Fibroblast of villous mesenchyme (primary cell): ENCODE measurements at regions not wholly inside any gene's neighbourhood (a gene's known extent, or its start where the extent isn't known, plus 50 kb on each side); places are given as distances from the start of the nearest gene placed in this dataset.

Experiments
- DNase-seq: peaks from one replicate; pipeline ENCODE4 v3.0.0-alpha.2; 2010; ENCODE audit warnings: low read depth
- H3K4me3 ChIP-seq: 2 replicates; pipeline ENCODE4 v1.5.1; 2011; ENCODE audit warnings: low read depth, mild to moderate bottlenecking, low read length
- TF ChIP-seq, protein P1 (sequence below): IDR thresholded peaks from 2 replicates; pipeline ENCODE4 v1.5.1; 2012; ENCODE audit warnings: low read depth, mild to moderate bottlenecking, low read length; ENCODE audit not compliant: insufficient read depth

DNA sequence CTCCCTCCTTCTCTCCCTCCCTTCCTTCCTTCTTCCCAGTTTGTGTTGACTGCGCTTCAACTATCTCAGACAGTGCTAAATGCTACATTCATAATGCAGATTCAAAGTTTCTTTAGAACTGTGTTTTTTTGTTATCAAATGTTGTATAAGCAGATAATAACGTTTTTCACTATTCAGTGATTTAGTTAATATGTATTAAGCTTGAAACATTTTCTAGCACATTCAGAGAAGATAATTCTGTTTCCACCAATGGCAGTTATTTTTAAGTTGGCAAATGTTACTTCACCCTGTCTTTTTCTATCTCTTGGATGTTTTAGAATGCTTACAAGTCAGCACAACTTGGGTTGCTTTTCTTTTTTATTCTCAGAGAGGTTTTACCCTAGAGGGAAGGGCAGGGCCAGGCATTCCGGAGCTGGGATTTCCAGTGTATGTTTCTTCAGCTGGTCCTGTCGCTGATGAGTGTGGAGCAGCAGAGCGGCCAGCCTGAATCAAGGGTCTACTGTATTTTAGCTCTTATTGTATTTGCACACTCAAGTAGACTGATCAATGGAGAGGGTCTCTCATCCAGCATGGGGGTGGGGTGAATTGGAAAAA is 162.3 kb upstream of the ARHGAP20 start:
- TF ChIP-seq, protein P1, sequence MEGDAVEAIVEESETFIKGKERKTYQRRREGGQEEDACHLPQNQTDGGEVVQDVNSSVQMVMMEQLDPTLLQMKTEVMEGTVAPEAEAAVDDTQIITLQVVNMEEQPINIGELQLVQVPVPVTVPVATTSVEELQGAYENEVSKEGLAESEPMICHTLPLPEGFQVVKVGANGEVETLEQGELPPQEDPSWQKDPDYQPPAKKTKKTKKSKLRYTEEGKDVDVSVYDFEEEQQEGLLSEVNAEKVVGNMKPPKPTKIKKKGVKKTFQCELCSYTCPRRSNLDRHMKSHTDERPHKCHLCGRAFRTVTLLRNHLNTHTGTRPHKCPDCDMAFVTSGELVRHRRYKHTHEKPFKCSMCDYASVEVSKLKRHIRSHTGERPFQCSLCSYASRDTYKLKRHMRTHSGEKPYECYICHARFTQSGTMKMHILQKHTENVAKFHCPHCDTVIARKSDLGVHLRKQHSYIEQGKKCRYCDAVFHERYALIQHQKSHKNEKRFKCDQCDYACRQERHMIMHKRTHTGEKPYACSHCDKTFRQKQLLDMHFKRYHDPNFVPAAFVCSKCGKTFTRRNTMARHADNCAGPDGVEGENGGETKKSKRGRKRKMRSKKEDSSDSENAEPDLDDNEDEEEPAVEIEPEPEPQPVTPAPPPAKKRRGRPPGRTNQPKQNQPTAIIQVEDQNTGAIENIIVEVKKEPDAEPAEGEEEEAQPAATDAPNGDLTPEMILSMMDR = no peak
- DNase-seq = no peak
- H3K4me3 ChIP-seq = no peak overlapping the region

GRCh38 chr11:110873975-110874374 is 161.7 kb upstream of the ARHGAP20 start:
- DNase-seq = no peak
- no peak overlapping the region for H3K4me3 ChIP-seq
- TF ChIP-seq, protein P1 = no peak

- TF ChIP-seq, protein P1 = no peak
- no peak overlapping the region for H3K4me3 ChIP-seq
- no peak for DNase-seq
These were observed 158.7 kb upstream of the ARHGAP20 start for GRCh38 chr11:110870816-110871522.

DNA sequence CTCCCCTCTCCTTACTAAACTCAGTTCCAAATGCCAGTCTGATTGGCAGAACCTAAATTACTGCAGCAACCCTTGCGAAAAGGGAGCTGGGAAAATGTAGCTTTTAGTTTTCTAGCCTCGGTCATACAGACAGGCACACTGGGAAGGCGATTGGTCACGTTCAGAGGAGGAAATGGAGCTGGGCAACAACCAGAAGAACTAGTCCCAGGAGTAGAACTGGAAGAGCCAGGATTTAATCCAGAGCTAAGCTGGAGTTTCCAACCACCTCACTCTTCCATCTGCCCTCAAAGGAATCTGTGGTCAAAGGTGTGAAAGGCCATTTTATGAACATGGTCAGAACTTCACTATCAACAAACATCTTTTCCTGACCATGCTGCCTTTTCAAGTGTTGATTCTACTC is 155.7 kb upstream of the ARHGAP20 start:
- no peak for DNase-seq
- H3K4me3 ChIP-seq = no peak overlapping the region
- TF ChIP-seq, protein P1 = no peak

GRCh38 chr11:110866081-110866480 is 153.8 kb upstream of the ARHGAP20 start:
- H3K4me3 ChIP-seq = no peak overlapping the region
- no peak for DNase-seq
- TF ChIP-seq, protein P1 = no peak

GRCh38 chr11:110862407-110862806 is 150.2 kb upstream of the ARHGAP20 start:
- TF ChIP-seq, protein P1 = no peak
- no peak overlapping the region for H3K4me3 ChIP-seq
- no peak for DNase-seq
